ENCODE measurements at regions not wholly inside any gene's neighbourhood (a gene's known extent, or its start where the extent isn't known, plus 50 kb on each side); places are given as distances from the start of the nearest gene placed in this dataset.

- DNase-seq: no peak
- in situ Hi-C loops (cut with HindIII; ENCODE audit: low pct_ligation_motif_present, low pct_unique_long_range_greater_than_20kb, low sequenced_read_pairs): no loop called here
Observed at GRCh38 chr11:104432981-104433380, 269.0 kb upstream of the PDGFD start.

- in situ Hi-C loops (cut with HindIII; ENCODE audit: low pct_ligation_motif_present, low pct_unique_long_range_greater_than_20kb, low sequenced_read_pairs): no loop called here
Observed at GRCh38 chr11:104432526-104432925, 268.6 kb upstream of the PDGFD start.

GRCh38 chr11:104422324-104422944, 258.5 kb upstream of the PDGFD start:
- DNase-seq: no peak
- in situ Hi-C loops (cut with HindIII; ENCODE audit: low pct_ligation_motif_present, low pct_unique_long_range_greater_than_20kb, low sequenced_read_pairs): no loop called here

More at GRCh38 chr11:104432526-104432925, 268.6 kb upstream of the PDGFD start:
- DNase-seq: no peak

- in situ Hi-C loops (cut with HindIII; ENCODE audit: low pct_ligation_motif_present, low pct_unique_long_range_greater_than_20kb, low sequenced_read_pairs): no loop called here
- no peak for DNase-seq
Observed at GRCh38 chr11:104410336-104410735, 246.4 kb upstream of the PDGFD start.

- DNase-seq: no peak
- in situ Hi-C loops (cut with HindIII; ENCODE audit: low pct_ligation_motif_present, low pct_unique_long_range_greater_than_20kb, low sequenced_read_pairs): no loop called here
Observed at GRCh38 chr11:104408630-104409029, 244.7 kb upstream of the PDGFD start.

- DNase-seq: no peak
- in situ Hi-C loops (cut with HindIII; ENCODE audit: low pct_ligation_motif_present, low pct_unique_long_range_greater_than_20kb, low sequenced_read_pairs): no loop called here
Observed at GRCh38 chr11:104405277-104405676, 241.3 kb upstream of the PDGFD start.

- in situ Hi-C loops (cut with HindIII; ENCODE audit: low pct_ligation_motif_present, low pct_unique_long_range_greater_than_20kb, low sequenced_read_pairs): no loop called here
- no peak for DNase-seq
Observed at GRCh38 chr11:104404231-104405175, 240.6 kb upstream of the PDGFD start.

GRCh38 chr11:104402812-104403521, 239.0 kb upstream of the PDGFD start:
- DNase-seq: peak; percentile 8
- in situ Hi-C loops (cut with HindIII; ENCODE audit: low pct_ligation_motif_present, low pct_unique_long_range_greater_than_20kb, low sequenced_read_pairs): no loop called here

GRCh38 chr11:104394508-104394907, 230.6 kb upstream of the PDGFD start:
- no peak for DNase-seq
- in situ Hi-C loops (cut with HindIII; ENCODE audit: low pct_ligation_motif_present, low pct_unique_long_range_greater_than_20kb, low sequenced_read_pairs): no loop called here

GRCh38 chr11:104390651-104391050, 226.7 kb upstream of the PDGFD start:
- DNase-seq: peak; percentile 95
- in situ Hi-C loops (cut with HindIII; ENCODE audit: low pct_ligation_motif_present, low pct_unique_long_range_greater_than_20kb, low sequenced_read_pairs): no loop called here

GRCh38 chr11:104385884-104386283, 221.9 kb upstream of the PDGFD start:
- in situ Hi-C loops (cut with HindIII; ENCODE audit: low pct_ligation_motif_present, low pct_unique_long_range_greater_than_20kb, low sequenced_read_pairs): no loop called here

GRCh38 chr11:104380358-104380757, 216.4 kb upstream of the PDGFD start:
- DNase-seq: no peak
- in situ Hi-C loops (cut with HindIII; ENCODE audit: low pct_ligation_motif_present, low pct_unique_long_range_greater_than_20kb, low sequenced_read_pairs): no loop called here

More at GRCh38 chr11:104385884-104386283, 221.9 kb upstream of the PDGFD start:
- no peak for DNase-seq

GRCh38 chr11:104372111-104372510, 208.2 kb upstream of the PDGFD start:
- in situ Hi-C loops (cut with HindIII; ENCODE audit: low pct_ligation_motif_present, low pct_unique_long_range_greater_than_20kb, low sequenced_read_pairs): no loop called here
- no peak for DNase-seq

GRCh38 chr11:104370478-104370877, 206.5 kb upstream of the PDGFD start:
- DNase-seq: no peak
- in situ Hi-C loops (cut with HindIII; ENCODE audit: low pct_ligation_motif_present, low pct_unique_long_range_greater_than_20kb, low sequenced_read_pairs): no loop called here

- DNase-seq: no peak
- in situ Hi-C loops (cut with HindIII; ENCODE audit: low pct_ligation_motif_present, low pct_unique_long_range_greater_than_20kb, low sequenced_read_pairs): no loop called here
Observed at GRCh38 chr11:104369761-104370160, 205.8 kb upstream of the PDGFD start.

- in situ Hi-C loops (cut with HindIII; ENCODE audit: low pct_ligation_motif_present, low pct_unique_long_range_greater_than_20kb, low sequenced_read_pairs): no loop called here
Observed at GRCh38 chr11:104366321-104366734, 202.4 kb upstream of the PDGFD start.

GRCh38 chr11:104365676-104366075, 201.7 kb upstream of the PDGFD start:
- DNase-seq: no peak
- in situ Hi-C loops (cut with HindIII; ENCODE audit: low pct_ligation_motif_present, low pct_unique_long_range_greater_than_20kb, low sequenced_read_pairs): no loop called here

More at GRCh38 chr11:104366321-104366734, 202.4 kb upstream of the PDGFD start:
- DNase-seq: no peak

GRCh38 chr11:104361975-104362374, 198.0 kb upstream of the PDGFD start:
- DNase-seq: no peak
- in situ Hi-C loops (cut with HindIII; ENCODE audit: low pct_ligation_motif_present, low pct_unique_long_range_greater_than_20kb, low sequenced_read_pairs): no loop called here

- no peak for DNase-seq
- in situ Hi-C loops (cut with HindIII; ENCODE audit: low pct_ligation_motif_present, low pct_unique_long_range_greater_than_20kb, low sequenced_read_pairs): no loop called here
Observed at GRCh38 chr11:104352036-104352435, 188.1 kb upstream of the PDGFD start.

All from ACHN (cell line).